IMR-90 (cell line): ENCODE measurements at regions not wholly inside any gene's neighbourhood (a gene's known extent, or its start where the extent isn't known, plus 50 kb on each side); places are given as distances from the start of the nearest gene placed in this dataset.

ENCODE experiments used
- ATAC-seq: fragments of 200-7000 bp; cut with Tn5 transposase; 2 replicates; pipeline ENCODE4 v1.9.1; 2020; ENCODE audit warnings: low read depth, mild to moderate bottlenecking, moderate library complexity
- BruUV-seq: library from RNA; stranded (reverse); fragments of 400-500 nt; replicated peaks from 2 replicates; lab custom pipeline; 2021; lab: Mats Ljungman, UMichigan
- CTCF ChIA-PET: fragments of 300-600 bp; formaldehyde crosslinking; extraction: SDS; loops from one replicate; lab custom pipeline; 2021; ENCODE audit warnings: antibody characterized with exemption; lab: Yijun Ruan, JAX
- POLR2A ChIA-PET: fragments of 300-600 bp; sonication (Branson Sonifier 250); formaldehyde crosslinking; loops from one replicate; lab custom pipeline; 2022; ENCODE audit warnings: antibody characterized with exemption; ENCODE audit not compliant: unreplicated experiment; lab: Charles Lee
- DNase-seq: peaks from one replicate; pipeline ENCODE4 v3.0.0; 2013
- H2AFZ ChIP-seq: replicated peaks from 2 replicates; pipeline ENCODE3; 2013; ENCODE audit warnings: low read length, mild to moderate bottlenecking; ENCODE audit not compliant: poor library complexity
- H2AK5ac ChIP-seq: 2 replicates; pipeline ENCODE4 v1.6.1; 2013; ENCODE audit warnings: low read depth, low read length, inconsistent platforms
- H2AK9ac ChIP-seq: replicated peaks from 2 replicates; pipeline ENCODE3; 2013; ENCODE audit warnings: mild to moderate bottlenecking, low read depth, low read length, moderate library complexity; ENCODE audit not compliant: poor library complexity
- H2BK120ac ChIP-seq: 2 replicates; pipeline ENCODE4 v1.6.1; 2013; ENCODE audit warnings: low read depth, low read length, inconsistent platforms
- H2BK15ac ChIP-seq: 3 replicates; pipeline ENCODE4 v1.6.1; 2013; ENCODE audit warnings: low read depth, low read length, inconsistent platforms
- H2BK20ac ChIP-seq: 2 replicates; pipeline ENCODE4 v1.6.1; 2013; ENCODE audit warnings: low read depth, mild to moderate bottlenecking, inconsistent platforms, low read length, moderate library complexity
- H2BK5ac ChIP-seq: 2 replicates; pipeline ENCODE4 v1.6.1; 2013; ENCODE audit warnings: mild to moderate bottlenecking, low read depth, low read length, inconsistent platforms; ENCODE audit not compliant: poor library complexity, severe bottlenecking
- H3K14ac ChIP-seq: replicated peaks from 2 replicates; pipeline ENCODE4 v1.6.1; 2013; ENCODE audit warnings: low read depth, low read length, inconsistent platforms
- H3K18ac ChIP-seq: 2 replicates; pipeline ENCODE4 v1.6.1; 2013; ENCODE audit warnings: low read depth, low read length, control low read depth
- H3K23ac ChIP-seq: 2 replicates; pipeline ENCODE4 v1.6.1; 2013; ENCODE audit warnings: low read depth, low read length, inconsistent platforms
- H3K27ac ChIP-seq: 2 replicates; pipeline ENCODE4 v1.5.1; 2013; ENCODE audit warnings: mild to moderate bottlenecking, control low read depth, low read length; ENCODE audit not compliant: insufficient read depth
- H3K27me3 ChIP-seq: 2 replicates; pipeline ENCODE4 v1.6.1; 2013; ENCODE audit warnings: low read length; ENCODE audit not compliant: control insufficient read depth, insufficient read depth
- H3K36me3 ChIP-seq: 2 replicates; pipeline ENCODE4 v1.6.1; 2013; ENCODE audit warnings: low read length, mixed read lengths; ENCODE audit not compliant: control insufficient read depth, insufficient read depth
- H3K4ac ChIP-seq: 2 replicates; pipeline ENCODE4 v1.6.1; 2013; ENCODE audit warnings: low read depth, low read length, inconsistent platforms
- H3K4me1 ChIP-seq: 2 replicates; pipeline ENCODE4 v1.6.1; 2013; ENCODE audit warnings: low read length, mixed read lengths; ENCODE audit not compliant: control insufficient read depth, insufficient read depth
- H3K4me2 ChIP-seq: 2 replicates; pipeline ENCODE4 v1.6.1; 2013; ENCODE audit warnings: low read depth, mild to moderate bottlenecking, control low read depth, low read length, moderate library complexity
- H3K4me3 ChIP-seq: 2 replicates; pipeline ENCODE4 v1.5.1; 2013; ENCODE audit warnings: low read depth, mild to moderate bottlenecking, control low read depth, low read length, moderate library complexity; ENCODE audit not compliant: insufficient read depth
- H3K56ac ChIP-seq: 2 replicates; pipeline ENCODE4 v1.6.1; 2013; ENCODE audit warnings: low read length, inconsistent platforms; ENCODE audit not compliant: insufficient read depth; ENCODE audit errors: extremely low read depth
- H3K79me1 ChIP-seq, 2 experiments: 2 replicates each; pipeline ENCODE4 v1.6.1; 2013; ENCODE audit warnings: low read length in 2 of 2, inconsistent platforms in 1 of 2, low read depth in 1 of 2
- H3K9ac ChIP-seq: 2 replicates; pipeline ENCODE4 v1.6.1; 2013; ENCODE audit warnings: low read depth, low read length, control low read depth
- H3K9me1 ChIP-seq: 2 replicates; pipeline ENCODE4 v1.6.1; 2013; ENCODE audit warnings: low read length, inconsistent platforms; ENCODE audit not compliant: insufficient read depth
- H3K9me3 ChIP-seq: 2 replicates; pipeline ENCODE4 v1.6.1; 2013; ENCODE audit warnings: low read length; ENCODE audit not compliant: control insufficient read depth, insufficient read depth
- H4K20me1 ChIP-seq: 2 replicates; pipeline ENCODE4 v1.6.1; 2013; ENCODE audit warnings: low read length, inconsistent platforms; ENCODE audit not compliant: insufficient read depth
- H4K5ac ChIP-seq: 2 replicates; pipeline ENCODE4 v1.6.1; 2013; ENCODE audit warnings: mild to moderate bottlenecking, low read depth, low read length, control low read depth
- H4K8ac ChIP-seq, 2 experiments: 2 replicates each; pipeline ENCODE4 v1.6.1; 2013; ENCODE audit warnings: low read depth in 2 of 2, low read length in 2 of 2, control low read depth in 1 of 2, inconsistent platforms in 1 of 2
- H4K91ac ChIP-seq: 2 replicates; pipeline ENCODE4 v1.6.1; 2013; ENCODE audit warnings: low read depth, low read length, inconsistent platforms; ENCODE audit not compliant: insufficient read depth
- CEBPB ChIP-seq: IDR thresholded peaks from 2 replicates; pipeline ENCODE4 v1.6.1; 2012; ENCODE audit warnings: low read depth, low read length, improper control_type of control experiment
- CTCF ChIP-seq: conservative IDR thresholded peaks from 2 replicates; pipeline ENCODE4 v1.5.1; 2012; ENCODE audit warnings: mild to moderate bottlenecking, low read depth, low read length, improper control_type of control experiment
- ELK1 ChIP-seq: fragments of 150-350 bp; IDR thresholded peaks from 2 replicates; pipeline ENCODE4 v1.6.1; 2016; ENCODE audit warnings: low read depth, mild to moderate bottlenecking, low read length, moderate library complexity, borderline replicate concordance
- FOS ChIP-seq: fragments of 150-350 bp; IDR thresholded peaks from 2 replicates; pipeline ENCODE4 v1.6.1; 2016; ENCODE audit warnings: low read depth, low read length
- MAFK ChIP-seq: IDR thresholded peaks from 2 replicates; pipeline ENCODE4 v1.6.1; 2012; ENCODE audit warnings: low read depth, low read length, improper control_type of control experiment
- MAZ ChIP-seq: IDR thresholded peaks from 2 replicates; pipeline ENCODE4 v1.6.1; 2012; ENCODE audit warnings: low read depth, mild to moderate bottlenecking, low read length, improper control_type of control experiment, moderate library complexity, borderline replicate concordance
- NFE2L2 ChIP-seq: fragments of 150-350 bp; IDR thresholded peaks from 2 replicates; pipeline ENCODE4 v1.6.1; 2016; ENCODE audit warnings: low read depth, mild to moderate bottlenecking, low read length
- POLR2A ChIP-seq: IDR thresholded peaks from 2 replicates; pipeline ENCODE4 v1.6.1; 2012; ENCODE audit warnings: mild to moderate bottlenecking, low read depth, low read length
- RAD21 ChIP-seq: IDR thresholded peaks from 2 replicates; pipeline ENCODE4 v1.6.1; 2012; ENCODE audit warnings: low read length, improper control_type of control experiment
- RCOR1 ChIP-seq: IDR thresholded peaks from 2 replicates; pipeline ENCODE4 v1.6.1; 2012; ENCODE audit warnings: mild to moderate bottlenecking, low read length, improper control_type of control experiment; ENCODE audit not compliant: insufficient replicate concordance
- RFX5 ChIP-seq: IDR thresholded peaks from 2 replicates; pipeline ENCODE4 v1.8.0; 2012; ENCODE audit warnings: low read depth, mild to moderate bottlenecking, low read length, moderate library complexity
- SMC3 ChIP-seq: fragments of 150-350 bp; IDR thresholded peaks from 2 replicates; pipeline ENCODE4 v1.6.1; 2016; ENCODE audit warnings: low read depth, mild to moderate bottlenecking, antibody characterized with exemption, low read length, moderate library complexity
- USF2 ChIP-seq: fragments of 150-350 bp; IDR thresholded peaks from 2 replicates; pipeline ENCODE4 v1.6.1; 2017; ENCODE audit warnings: mild to moderate bottlenecking, antibody characterized with exemption, low read length, low read depth
- WGBS, 2 experiments: methylation state at CpG; one replicate each; pipeline versions ENCODE4 v1.1.5 to v1.1.7; 2013; ENCODE audit warnings: missing lambda C conversion rate in 2 of 2; ENCODE audit not compliant: insufficient read length in 1 of 2; ENCODE audit errors: extremely low coverage in 2 of 2; 5-methylcytosine and 5-hydroxymethylcytosine counted together
- dilution Hi-C: fragments of 300-500 bp; cut with HindIII; formaldehyde crosslinking; loops from one replicate; pipeline ENCODE4 v1.14.3; 2018; ENCODE audit warnings: low sequenced_read_pairs; ENCODE audit not compliant: unreplicated experiment
- in situ Hi-C: fragments of 300-500 bp; cut with MboI; formaldehyde crosslinking; loops from 3 replicates; pipeline ENCODE4 v1.14.3; 2019; ENCODE audit warnings: low sequenced_read_pairs, inconsistent platforms, mixed read lengths
- intact Hi-C: fragments of 100-400 bp; cut with micrococcal nuclease; formaldehyde crosslinking; loops from 2 replicates; pipeline ENCODE4 v1.10.0; 2022

GRCh38 chr6:137407816-137408215, 86.4 kb downstream of the OLIG3 start:
- no CpG with 5 or more reads among the region's 1 CpG for WGBS, 2 experiments
- H4K91ac ChIP-seq, result no peak overlapping the region
- ATAC-seq, result no peak

More at GRCh38 chr6:137407816-137408215, 86.4 kb downstream of the OLIG3 start:
- dilution Hi-C loops (no loop called here), in situ Hi-C loops (no loop called here), intact Hi-C loops (no loop called here)
- H2AK9ac ChIP-seq, result no peak overlapping the region
- H2BK20ac ChIP-seq, result no peak overlapping the region
- H3K56ac ChIP-seq, result no peak overlapping the region
- no peaks in the 10 kb centered on the region for H3K9me3 ChIP-seq
- no peak overlapping the region for H2BK120ac ChIP-seq
- no peaks in the 10 kb centered on the region for H3K79me1 ChIP-seq
- no peak overlapping the region for H2AFZ ChIP-seq
- H2BK5ac ChIP-seq, result no peak overlapping the region
- no peak overlapping the region for H3K27ac ChIP-seq
- no peaks in the 10 kb centered on the region for H4K20me1 ChIP-seq
- peaks cover 2% of the 10 kb centered on the region for H3K27me3 ChIP-seq
- no peak for TF ChIP-seq CTCF
- TF ChIP-seq MAZ, result no peak
- TF ChIP-seq SMC3, result no peak
- TF ChIP-seq USF2, result no peak
- no peak for TF ChIP-seq CEBPB
- no peak for TF ChIP-seq RCOR1
- TF ChIP-seq NFE2L2, result no peak
- no peak for TF ChIP-seq MAFK
- no peak for TF ChIP-seq FOS
- TF ChIP-seq POLR2A, result no peak
- no peak for TF ChIP-seq RAD21
- TF ChIP-seq RFX5, result no peak
- no peak for TF ChIP-seq ELK1
- H2AK5ac ChIP-seq, result no peak overlapping the region
- H3K4me1 ChIP-seq, result no peaks in the 10 kb centered on the region
- H3K36me3 ChIP-seq, result no peaks in the 10 kb centered on the region
- no peak overlapping the region for H3K18ac ChIP-seq
- DNase-seq, result no peak
- no peak overlapping the region for H3K14ac ChIP-seq
- no peak overlapping the region for H3K4me2 ChIP-seq
- H3K9ac ChIP-seq, result no peak overlapping the region
- H3K4me3 ChIP-seq, result no peak overlapping the region
- H2BK15ac ChIP-seq, result no peak overlapping the region
- H3K23ac ChIP-seq, result no peak overlapping the region
- no TSS peak for BruUV-seq
- no peaks in the 10 kb centered on the region for H3K9me1 ChIP-seq
- H4K5ac ChIP-seq, result no peak overlapping the region
- H3K4ac ChIP-seq, result no peak overlapping the region
- ChIA-PET POLR2A (no interaction called here), CTCF (no interaction called here)
- H4K8ac ChIP-seq, result no peak overlapping the region
